PC-3 (cell line): ENCODE measurements at regions not wholly inside any gene's neighbourhood (a gene's known extent, or its start where the extent isn't known, plus 50 kb on each side); places are given as distances from the start of the nearest gene placed in this dataset.

Source experiments
- ATAC-seq: fragments of 200-7000 bp; cut with Tn5 transposase; 2 replicates; pipeline ENCODE4 v1.9.1; 2020; ENCODE audit warnings: mild to moderate bottlenecking, moderate library complexity
- BruUV-seq: library from RNA; stranded (reverse); fragments of 400-500 nt; replicated peaks from 2 replicates; lab custom pipeline; 2021; lab: Mats Ljungman, UMichigan
- CTCF ChIA-PET: fragments of 300-600 bp; sonication (Branson Sonifier 250); formaldehyde crosslinking; loops from one replicate; lab custom pipeline; 2022; ENCODE audit warnings: antibody characterized with exemption; lab: Charles Lee
- POLR2A ChIA-PET: fragments of 300-600 bp; sonication (Branson Sonifier 250); formaldehyde crosslinking; loops from one replicate; lab custom pipeline; 2022; ENCODE audit warnings: antibody characterized with exemption; ENCODE audit not compliant: unreplicated experiment; lab: Charles Lee
- DNase-seq: peaks from one replicate; pipeline ENCODE4 v3.0.0-alpha.2; 2015
- H2AFZ ChIP-seq: fragments of 300-600 bp; sonication (generic); 2 replicates; pipeline ENCODE4 v1.6.0; 2016; ENCODE audit warnings: antibody characterized with exemption, low read length
- H3F3A ChIP-seq: fragments of 300-600 bp; sonication (generic); one replicate; pipeline ENCODE4 v1.6.0; 2017; ENCODE audit warnings: antibody characterized with exemption, low read length, control low read depth, mild to moderate bottlenecking; ENCODE audit not compliant: unreplicated experiment
- H3K27ac ChIP-seq: fragments of 300-600 bp; sonication (generic); 2 replicates; pipeline ENCODE4 v1.5.1; 2016; ENCODE audit warnings: mild to moderate bottlenecking, low read length
- H3K27me3 ChIP-seq: fragments of 300-600 bp; sonication (generic); 2 replicates; pipeline ENCODE4 v1.6.1; 2016; ENCODE audit warnings: low read length, mixed read lengths
- H3K36me3 ChIP-seq: fragments of 300-600 bp; sonication (generic); 2 replicates; pipeline ENCODE4 v1.6.1; 2016; ENCODE audit warnings: low read depth, mixed run types, low read length, mixed read lengths
- H3K4me1 ChIP-seq: fragments of 300-600 bp; sonication (generic); 2 replicates; pipeline ENCODE4 v1.5.1; 2016; ENCODE audit warnings: low read length; ENCODE audit not compliant: insufficient read depth
- H3K4me2 ChIP-seq: fragments of 300-600 bp; sonication (generic); 2 replicates; pipeline ENCODE4 v1.6.0; 2016; ENCODE audit warnings: low read length
- H3K4me3 ChIP-seq: fragments of 300-600 bp; sonication (generic); 2 replicates; pipeline ENCODE4 v1.5.1; 2016; ENCODE audit warnings: mild to moderate bottlenecking, low read length, mixed read lengths
- H3K79me2 ChIP-seq: fragments of 300-600 bp; sonication (generic); 2 replicates; pipeline ENCODE4 v1.6.1; 2017; ENCODE audit warnings: low read length, mixed read lengths
- H3K9ac ChIP-seq: fragments of 300-600 bp; sonication (generic); 2 replicates; pipeline ENCODE4 v1.6.0; 2016; ENCODE audit warnings: mild to moderate bottlenecking, low read length
- H3K9me2 ChIP-seq: fragments of 300-600 bp; sonication (generic); replicated peaks from 2 replicates; pipeline ENCODE4 v1.6.1; 2016; ENCODE audit warnings: mixed run types, low read length, mixed read lengths
- H3K9me3 ChIP-seq: fragments of 300-600 bp; sonication (generic); 2 replicates; pipeline ENCODE4 v1.6.1; 2016; ENCODE audit warnings: low read length, mixed read lengths
- H4K20me1 ChIP-seq: fragments of 300-600 bp; sonication (generic); 2 replicates; pipeline ENCODE4 v1.6.1; 2016; ENCODE audit warnings: low read length, mixed read lengths
- CTCF ChIP-seq: fragments of 300-600 bp; sonication (generic); conservative IDR thresholded peaks from 2 replicates; pipeline ENCODE4 v1.5.1; 2017; ENCODE audit warnings: antibody characterized with exemption, low read depth, mild to moderate bottlenecking, low read length
- EZH2 ChIP-seq: fragments of 300-600 bp; sonication (generic); IDR thresholded peaks from one replicate; pipeline ENCODE4 v1.6.1; 2017; ENCODE audit warnings: antibody characterized with exemption, mild to moderate bottlenecking, low read length; ENCODE audit not compliant: unreplicated experiment
- EZH2phosphoT487 ChIP-seq: fragments of 300-600 bp; sonication (generic); IDR thresholded peaks from 2 replicates; pipeline ENCODE4 v1.6.1; 2018; ENCODE audit warnings: mild to moderate bottlenecking, antibody characterized with exemption, low read length, borderline replicate concordance
- intact Hi-C: fragments of 100-400 bp; cut with micrococcal nuclease; formaldehyde crosslinking; loops from 2 replicates; pipeline ENCODE4 v1.9.0; 2023

GRCh38 chr6:44624936-44625573 lies 237.5 kb downstream of the CDC5L start:
- H3F3A ChIP-seq, result no peaks in the 10 kb centered on the region
- ATAC-seq, result no peak
- no TSS peak for BruUV-seq
- no peak overlapping the region for H3K27ac ChIP-seq
- CTCF ChIA-PET, result no interaction called here
- no peaks in the 10 kb centered on the region for H4K20me1 ChIP-seq
- no peak overlapping the region for H3K4me3 ChIP-seq
- H3K4me2 ChIP-seq, result no peak overlapping the region
- POLR2A ChIA-PET, result no interaction called here
- H3K9me3 ChIP-seq, result no peaks in the 10 kb centered on the region
- no peaks in the 10 kb centered on the region for H3K9me2 ChIP-seq
- TF ChIP-seq EZH2phosphoT487 (no peak), EZH2 (no peak), CTCF (no peak)
- H3K27me3 ChIP-seq, result 0 out of 2 replicates have a peak, but pooled peaks cover 7% of the 10 kb centered on the region
- H2AFZ ChIP-seq, result no peak overlapping the region
- no peak for DNase-seq
- no peaks in the 10 kb centered on the region for H3K36me3 ChIP-seq
- H3K79me2 ChIP-seq, result no peaks in the 10 kb centered on the region
- intact Hi-C loops, result no loop called here
- no peaks in the 10 kb centered on the region for H3K4me1 ChIP-seq
- no peak overlapping the region for H3K9ac ChIP-seq

GRCh38 chr6:44625996-44626395 lies 238.5 kb downstream of the CDC5L start:
- no TSS peak for BruUV-seq
- POLR2A ChIA-PET, result no interaction called here
- no peaks in the 10 kb centered on the region for H3K9me2 ChIP-seq

More at GRCh38 chr6:44625996-44626395, 238.5 kb downstream of the CDC5L start:
- Histone ChIP-seq H3K27me3 (0 out of 2 replicates have a peak, but pooled peaks cover 6% of the 10 kb centered on the region), H3K79me2 (no peaks in the 10 kb centered on the region), H3K4me3 (no peak overlapping the region), H3K4me1 (no peaks in the 10 kb centered on the region), H2AFZ (no peak overlapping the region), H3K9me3 (no peaks in the 10 kb centered on the region), H3K36me3 (no peaks in the 10 kb centered on the region), H3K4me2 (no peak overlapping the region), H4K20me1 (no peaks in the 10 kb centered on the region), H3F3A (no peaks in the 10 kb centered on the region), H3K9ac (no peak overlapping the region), H3K27ac (no peak overlapping the region)
- DNase-seq, result no peak
- TF ChIP-seq EZH2 (no peak), CTCF (no peak), EZH2phosphoT487 (no peak)
- intact Hi-C loops, result no loop called here
- ATAC-seq, result no peak
- CTCF ChIA-PET, result no interaction called here
